Type B pancreatic cell (in vitro differentiated cells): ENCODE measurements at regions not wholly inside any gene's neighbourhood (a gene's known extent, or its start where the extent isn't known, plus 50 kb on each side); places are given as distances from the start of the nearest gene placed in this dataset.

ENCODE experiments used
- DNase-seq: peaks from one replicate; pipeline ENCODE4 v3.0.0; 2021; ENCODE audit warnings: mixed read lengths; ENCODE audit not compliant: unreplicated experiment; ENCODE audit errors: extremely low spot score
- H3K27ac Mint-ChIP-seq: 2 replicates; pipeline ENCODE4 v1.8.0; 2021; ENCODE audit warnings: mild to moderate bottlenecking, mixed read lengths
- H3K27me3 Mint-ChIP-seq: 2 replicates; pipeline ENCODE4 v1.8.0; 2021; ENCODE audit warnings: mixed read lengths
- H3K36me3 Mint-ChIP-seq: 2 replicates; pipeline ENCODE4 v1.8.0; 2021; ENCODE audit warnings: mixed read lengths
- H3K4me1 Mint-ChIP-seq: one replicate; pipeline ENCODE4 v1.8.0; 2021; ENCODE audit warnings: mixed read lengths; ENCODE audit not compliant: unreplicated experiment
- H3K4me3 Mint-ChIP-seq: 2 replicates; pipeline ENCODE4 v1.8.0; 2021; ENCODE audit warnings: mild to moderate bottlenecking, mixed read lengths
- H3K9me3 Mint-ChIP-seq: 2 replicates; pipeline ENCODE4 v1.8.0; 2021; ENCODE audit warnings: mixed read lengths
- CTCF ChIP-seq: fragments of 200-600 bp; sonication (generic); conservative IDR thresholded peaks from 2 replicates; pipeline ENCODE4 v1.5.0; 2021; ENCODE audit warnings: antibody characterized with exemption, mild to moderate bottlenecking

GRCh38 chr6:140276719-140277118 is 902.3 kb upstream of the CITED2 start:
- H3K36me3 Mint-ChIP-seq, result no peaks in the 10 kb centered on the region
- H3K4me3 Mint-ChIP-seq, result no peak overlapping the region
- H3K27ac Mint-ChIP-seq, result no peak overlapping the region
- DNase-seq, result no peak
- H3K4me1 Mint-ChIP-seq, result no peaks in the 10 kb centered on the region
- H3K27me3 Mint-ChIP-seq, result no peaks in the 10 kb centered on the region
- no peak for TF ChIP-seq CTCF
- H3K9me3 Mint-ChIP-seq, result no peaks in the 10 kb centered on the region

GRCh38 chr6:140276133-140276532 is 901.7 kb upstream of the CITED2 start:
- Mint-ChIP-seq H3K4me3 (no peak overlapping the region), H3K27me3 (no peaks in the 10 kb centered on the region), H3K4me1 (no peaks in the 10 kb centered on the region), H3K36me3 (no peaks in the 10 kb centered on the region), H3K27ac (no peak overlapping the region), H3K9me3 (no peaks in the 10 kb centered on the region)
- no peak for TF ChIP-seq CTCF
- DNase-seq, result no peak

GRCh38 chr6:140275725-140276124 is 901.3 kb upstream of the CITED2 start:
- Mint-ChIP-seq H3K4me3 (no peak overlapping the region), H3K9me3 (no peaks in the 10 kb centered on the region), H3K27me3 (no peaks in the 10 kb centered on the region), H3K4me1 (no peaks in the 10 kb centered on the region), H3K27ac (no peak overlapping the region), H3K36me3 (no peaks in the 10 kb centered on the region)
- TF ChIP-seq CTCF, result no peak
- no peak for DNase-seq

GRCh38 chr6:140274548-140274947 is 900.1 kb upstream of the CITED2 start:
- no peak for TF ChIP-seq CTCF
- DNase-seq, result no peak
- Mint-ChIP-seq H3K27ac (no peak overlapping the region), H3K27me3 (no peaks in the 10 kb centered on the region), H3K4me3 (no peak overlapping the region), H3K9me3 (no peaks in the 10 kb centered on the region), H3K36me3 (no peaks in the 10 kb centered on the region), H3K4me1 (no peaks in the 10 kb centered on the region)

- Mint-ChIP-seq H3K9me3 (no peaks in the 10 kb centered on the region), H3K4me1 (no peaks in the 10 kb centered on the region), H3K27me3 (no peaks in the 10 kb centered on the region)
Measured at GRCh38 chr6:140271759-140272377, 897.4 kb upstream of the CITED2 start.

More at GRCh38 chr6:140271759-140272377, 897.4 kb upstream of the CITED2 start:
- TF ChIP-seq CTCF, result no peak
- Mint-ChIP-seq H3K4me3 (no peak overlapping the region), H3K27ac (no peak overlapping the region), H3K36me3 (no peaks in the 10 kb centered on the region)
- DNase-seq, result no peak
